B cell (primary cell): ENCODE measurements at regions not wholly inside any gene's neighbourhood (a gene's known extent, or its start where the extent isn't known, plus 50 kb on each side); places are given as distances from the start of the nearest gene placed in this dataset.

ENCODE experiments used
- ATAC-seq: fragments of 200-7000 bp; cut with Tn5 transposase; one replicate; pipeline ENCODE4 v1.10.0; 2021; ENCODE audit warnings: low read depth, mild to moderate bottlenecking, moderate number of reproducible peaks, moderate library complexity
- CTCF ChIA-PET: fragments of 350-600 bp; sonication (Branson Sonifier 250); formaldehyde crosslinking; loops from one replicate; lab custom pipeline; 2021; ENCODE audit warnings: antibody characterized with exemption, inconsistent platforms; lab: Charles Lee
- POLR2A ChIA-PET: fragments of 350-600 bp; sonication (Branson Sonifier 250); formaldehyde crosslinking; loops from one replicate; lab custom pipeline; 2021; ENCODE audit warnings: antibody characterized with exemption; lab: Charles Lee
- DNase-seq: peaks from one replicate; pipeline ENCODE4 v3.0.0; 2013
- H2AFZ ChIP-seq: 2 replicates; pipeline ENCODE4 v1.6.1; 2012; ENCODE audit warnings: mild to moderate bottlenecking, low read depth, low read length; ENCODE audit not compliant: insufficient read depth, poor library complexity, severe bottlenecking
- H3K27ac ChIP-seq, 2 donors: 1 replicate in 1 of 2; 2 replicates in 1 of 2; pipeline ENCODE4 v1.5.1; 2012 to 2013; ENCODE audit warnings: low read length in 2 of 2, mild to moderate bottlenecking in 2 of 2, moderate library complexity in 1 of 2
- H3K27me3 ChIP-seq, 4 experiments: fragments of 200-600 bp in 1 of 4; sonication (generic) in 1 of 4; replicated peaks in 1 of 4; 1 replicate in 2 of 4; 2 replicates in 2 of 4; pipeline versions ENCODE4 v1.6.1 to v1.7.0; 2013 to 2016; ENCODE audit warnings: low read length in 3 of 4, mild to moderate bottlenecking in 2 of 4, mixed read lengths in 1 of 4, moderate library complexity in 1 of 4; ENCODE audit not compliant: insufficient read depth in 4 of 4, control insufficient read depth in 3 of 4; ENCODE audit errors: control extremely low read depth in 1 of 4
- H3K36me3 ChIP-seq, 2 experiments: replicated peaks in 1 of 2; 1 replicate in 1 of 2; 2 replicates in 1 of 2; pipeline versions ENCODE4 v1.6.1 to v1.7.1; 2013; ENCODE audit warnings: low read length in 1 of 2; ENCODE audit not compliant: insufficient read depth in 2 of 2, control insufficient read depth in 1 of 2; ENCODE audit errors: control extremely low read depth in 1 of 2, extremely low read depth in 1 of 2
- H3K4me1 ChIP-seq, 2 donors: fragments of 200-600 bp in 1 of 2; sonication (generic) in 1 of 2; 1 replicate in 1 of 2; 2 replicates in 1 of 2; pipeline versions ENCODE4 v1.5.1 to v1.6.1; 2013 to 2017; ENCODE audit warnings: low read length in 2 of 2; ENCODE audit not compliant: control insufficient read depth in 2 of 2, insufficient read depth in 2 of 2
- H3K4me2 ChIP-seq: replicated peaks from 2 replicates; pipeline ENCODE3; 2012; ENCODE audit warnings: mild to moderate bottlenecking, low read depth, low read length; ENCODE audit not compliant: poor library complexity, severe bottlenecking
- H3K4me3 ChIP-seq, 5 experiments: fragments of 200-600 bp in 1 of 5; sonication (generic) in 1 of 5; 1 replicate in 3 of 5; 2 replicates in 2 of 5; pipeline versions ENCODE4 v1.5.1 to v1.7.0; 2011 to 2016; ENCODE audit warnings: low read length in 4 of 5, mild to moderate bottlenecking in 4 of 5, low read depth in 2 of 5, control low read depth in 1 of 5, moderate library complexity in 1 of 5; ENCODE audit not compliant: insufficient read depth in 1 of 5; ENCODE audit errors: control extremely low read depth in 1 of 5, extremely low read depth in 1 of 5
- H3K79me2 ChIP-seq: fragments of 200-600 bp; sonication (generic); one replicate; pipeline ENCODE4 v1.6.0; 2016; ENCODE audit warnings: low read length; ENCODE audit not compliant: control insufficient read depth, insufficient read depth
- H3K9ac ChIP-seq: fragments of 200-600 bp; sonication (generic); 2 replicates; pipeline ENCODE4 v1.6.1; 2017; ENCODE audit warnings: mild to moderate bottlenecking, low read length, moderate library complexity
- H3K9me3 ChIP-seq, 3 donors: one replicate each; pipeline versions ENCODE4 v1.6.1 to v1.7.1; 2013; ENCODE audit warnings: low read length in 2 of 3; ENCODE audit not compliant: control insufficient read depth in 2 of 3, insufficient read depth in 1 of 3; ENCODE audit errors: control extremely low read depth in 1 of 3
- H4K20me1 ChIP-seq: 2 replicates; pipeline ENCODE4 v1.6.0; 2012; ENCODE audit warnings: mild to moderate bottlenecking, low read length; ENCODE audit not compliant: insufficient read depth, control insufficient read depth, poor library complexity, severe bottlenecking
- H3K27ac Mint-ChIP-seq: one replicate; pipeline ENCODE4 v1.8.0; 2021; ENCODE audit warnings: mixed read lengths
- H3K27me3 Mint-ChIP-seq: one replicate; pipeline ENCODE4 v1.8.0; 2021; ENCODE audit warnings: mixed read lengths
- H3K4me1 Mint-ChIP-seq: one replicate; pipeline ENCODE4 v1.8.0; 2021; ENCODE audit warnings: mixed read lengths
- H3K4me3 Mint-ChIP-seq: one replicate; pipeline ENCODE4 v1.8.0; 2021; ENCODE audit warnings: mixed read lengths
- H3K9me3 Mint-ChIP-seq: one replicate; pipeline ENCODE4 v1.8.0; 2022; ENCODE audit warnings: mixed read lengths; ENCODE audit not compliant: insufficient read depth
- CTCF ChIP-seq: fragments of 200-600 bp; IDR thresholded peaks from one replicate; pipeline ENCODE4 v1.8.0; 2022; ENCODE audit warnings: antibody characterized with exemption, mild to moderate bottlenecking
- EZH2 ChIP-seq: IDR thresholded peaks from 2 replicates; pipeline ENCODE4 v1.6.1; 2012; ENCODE audit warnings: borderline replicate concordance, low read depth, mild to moderate bottlenecking, moderate library complexity, low read length; ENCODE audit not compliant: insufficient read depth, poor library complexity, severe bottlenecking
- WGBS: methylation state at CpG from one replicate; pipeline ENCODE4 v1.1.5; 2013; ENCODE audit warnings: missing lambda C conversion rate; ENCODE audit not compliant: insufficient coverage; 5-methylcytosine and 5-hydroxymethylcytosine counted together
- intact Hi-C: fragments of 100-400 bp; cut with micrococcal nuclease; formaldehyde crosslinking; loops from one replicate; pipeline ENCODE4 v1.10.0; 2022

- H3K4me1 ChIP-seq = no peaks in the 10 kb centered on the region
- WGBS = no CpG with 5 or more reads among the region's 1 CpG
- Mint-ChIP-seq H3K9me3 (no peaks in the 10 kb centered on the region), H3K27me3 (no peaks in the 10 kb centered on the region), H3K4me3 (no peak overlapping the region), H3K4me1 (no peaks in the 10 kb centered on the region), H3K27ac (no peak overlapping the region)
- DNase-seq (no peak), ATAC-seq (no peak)
- TF ChIP-seq CTCF = no peak
- no peak for TF ChIP-seq EZH2
- H3K4me3 ChIP-seq = no peak overlapping the region
- H2AFZ ChIP-seq = no peak overlapping the region
- no peak overlapping the region for H3K4me2 ChIP-seq
- ChIA-PET POLR2A (no interaction called here), CTCF (no interaction called here)
- no peaks in the 10 kb centered on the region for H4K20me1 ChIP-seq
- H3K9ac ChIP-seq = no peak overlapping the region
- no peaks in the 10 kb centered on the region for H3K27me3 ChIP-seq
- H3K27ac ChIP-seq = no peak overlapping the region
- H3K9me3 ChIP-seq = no peaks in the 10 kb centered on the region
- intact Hi-C loops = no loop called here
- no peaks in the 10 kb centered on the region for H3K36me3 ChIP-seq
- H3K79me2 ChIP-seq = no peaks in the 10 kb centered on the region
These were observed 256.0 kb upstream of the FLRT2 start for GRCh38 chr14:85273952-85274351.

GRCh38 chr14:85276161-85276978, 253.6 kb upstream of the FLRT2 start:
- H4K20me1 ChIP-seq = no peaks in the 10 kb centered on the region
- POLR2A ChIA-PET = no interaction called here

More at GRCh38 chr14:85276161-85276978, 253.6 kb upstream of the FLRT2 start:
- no peaks in the 10 kb centered on the region for H3K36me3 ChIP-seq
- no peak overlapping the region for H3K9ac ChIP-seq
- no peak overlapping the region for H3K4me3 Mint-ChIP-seq
- no peaks in the 10 kb centered on the region for H3K79me2 ChIP-seq
- intact Hi-C loops = no loop called here
- no peaks in the 10 kb centered on the region for H3K4me1 Mint-ChIP-seq
- H3K4me1 ChIP-seq = no peaks in the 10 kb centered on the region
- no peaks in the 10 kb centered on the region for H3K27me3 Mint-ChIP-seq
- H3K27ac ChIP-seq = no peak overlapping the region
- ATAC-seq = no peak
- DNase-seq = no peak
- H3K4me3 ChIP-seq = no peak overlapping the region
- no peak overlapping the region for H2AFZ ChIP-seq
- peaks cover 0 to 3% (median 0%) of the 10 kb centered on the region in 3 donors for H3K9me3 ChIP-seq
- H3K4me2 ChIP-seq = no peak overlapping the region
- H3K9me3 Mint-ChIP-seq = no peaks in the 10 kb centered on the region
- H3K27ac Mint-ChIP-seq = no peak overlapping the region
- WGBS = 78% methylated on average over 1 of the region's 5 CpGs
- TF ChIP-seq EZH2 (no peak), CTCF (no peak)
- no peaks in the 10 kb centered on the region for H3K27me3 ChIP-seq
- CTCF ChIA-PET = no interaction called here
